NCI-H748 (cell line): ENCODE measurements at regions not wholly inside any gene's neighbourhood (a gene's known extent, or its start where the extent isn't known, plus 50 kb on each side); places are given as distances from the start of the nearest gene placed in this dataset.
"Not testable (repeated sequence)": the region's sequence is repeated elsewhere in the genome, so short reads cannot be mapped to it uniquely, and the experiment has no call there.

ENCODE experiments used
- DNase-seq: peaks from one replicate; lab custom pipeline; 2025; ENCODE audit not compliant: unreplicated experiment; lab: John Stamatoyannopoulos, UW

DNA sequence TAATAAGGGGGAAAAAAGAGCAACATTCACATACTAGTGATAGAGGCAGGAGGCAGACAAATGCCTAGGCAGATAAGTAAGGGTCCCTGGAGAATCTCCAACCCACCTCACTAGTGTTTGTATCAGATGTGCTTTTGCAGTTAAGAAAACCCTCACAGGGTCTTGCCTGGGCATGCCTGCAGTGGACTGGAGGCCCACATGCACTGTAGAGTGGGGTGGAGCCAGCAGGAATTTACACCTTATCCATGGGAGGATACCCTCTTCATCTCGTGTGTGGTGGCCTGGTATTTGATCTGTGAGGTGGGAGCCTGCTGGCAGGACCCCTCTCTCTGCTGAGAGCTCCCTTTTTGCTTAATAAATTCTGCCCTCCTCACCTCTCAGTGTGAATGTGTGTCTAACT lies 238.0 kb upstream of the SLC16A7 start:
- DNase-seq = peak; percentile 19

DNA sequence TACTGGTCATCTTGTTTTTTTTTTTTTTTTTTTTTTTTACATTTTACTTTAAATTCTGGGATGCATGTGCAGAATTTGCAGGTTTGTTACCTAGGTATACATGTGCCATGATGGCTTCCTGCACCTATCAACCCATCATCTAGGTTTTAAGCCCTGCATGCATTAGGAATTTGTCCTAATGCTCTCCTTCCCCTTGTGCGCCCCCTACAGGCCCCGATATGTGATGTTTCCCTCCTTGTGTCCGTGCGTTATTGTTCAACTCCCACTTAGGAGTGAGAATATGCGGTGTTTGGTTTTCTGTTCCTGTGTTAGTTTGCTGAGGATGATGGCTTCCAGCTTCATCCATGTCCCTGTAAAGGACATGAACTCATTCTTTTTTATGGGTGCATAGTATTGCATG lies 249.6 kb upstream of the SLC16A7 start:
- not testable (repeated sequence) for DNase-seq

DNA sequence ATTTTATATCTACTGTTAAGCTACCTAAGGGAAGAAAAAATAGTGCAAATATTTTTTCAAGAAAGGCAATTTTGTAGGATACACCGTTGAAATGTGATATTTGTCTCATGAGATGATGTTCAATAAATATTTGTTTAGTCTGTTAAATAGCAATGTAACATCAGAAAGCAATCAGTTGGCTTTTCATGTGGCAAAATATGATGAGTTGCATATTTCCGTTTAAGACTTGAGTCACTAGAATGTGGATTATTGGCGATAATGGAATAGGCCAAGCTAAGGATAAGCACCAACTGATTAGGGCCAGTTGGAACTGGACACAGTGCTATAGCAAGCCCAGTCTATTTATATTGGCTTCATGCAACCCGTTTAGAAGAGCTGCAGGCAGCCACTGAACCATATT lies 250.4 kb upstream of the SLC16A7 start:
- DNase-seq = no peak

DNA sequence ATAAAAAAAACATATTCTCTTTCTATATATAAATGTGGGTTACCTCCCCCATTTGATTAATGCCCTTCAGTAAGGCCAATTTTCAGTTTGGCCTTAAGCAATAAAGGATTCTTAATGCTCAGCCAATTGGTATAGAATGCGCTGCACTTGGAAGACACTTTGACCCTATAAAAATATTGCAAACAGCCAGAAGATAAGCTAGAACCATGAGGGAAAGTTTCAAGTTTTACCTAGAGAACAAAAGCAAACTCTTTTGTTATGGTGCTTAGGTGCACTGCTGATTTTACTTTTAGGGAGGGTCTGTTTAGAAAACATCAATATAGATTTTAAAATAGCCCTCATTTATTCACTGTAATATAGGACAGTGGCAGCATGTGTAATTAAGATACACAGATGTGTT lies 251.6 kb upstream of the SLC16A7 start:
- DNase-seq = no peak

DNA sequence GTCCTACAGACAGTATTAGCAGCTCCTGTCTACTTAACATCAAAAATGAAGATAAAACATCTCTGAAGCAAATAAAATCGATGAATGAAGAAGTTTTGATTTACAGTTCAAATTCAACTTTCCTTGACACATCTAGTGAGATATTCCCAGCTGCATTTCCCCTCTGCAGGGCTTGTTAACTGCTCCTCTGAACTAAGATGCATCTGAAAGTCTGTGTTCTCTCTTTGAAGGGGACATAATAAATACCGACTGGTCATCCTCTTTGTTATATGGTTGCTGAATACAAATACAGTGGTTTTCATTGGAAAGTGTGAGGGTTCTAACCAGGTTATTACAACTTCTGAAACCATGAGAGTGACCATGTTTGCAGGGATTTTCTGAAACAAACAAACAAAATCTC lies 266.4 kb upstream of the SLC16A7 start:
- DNase-seq = no peak

DNA sequence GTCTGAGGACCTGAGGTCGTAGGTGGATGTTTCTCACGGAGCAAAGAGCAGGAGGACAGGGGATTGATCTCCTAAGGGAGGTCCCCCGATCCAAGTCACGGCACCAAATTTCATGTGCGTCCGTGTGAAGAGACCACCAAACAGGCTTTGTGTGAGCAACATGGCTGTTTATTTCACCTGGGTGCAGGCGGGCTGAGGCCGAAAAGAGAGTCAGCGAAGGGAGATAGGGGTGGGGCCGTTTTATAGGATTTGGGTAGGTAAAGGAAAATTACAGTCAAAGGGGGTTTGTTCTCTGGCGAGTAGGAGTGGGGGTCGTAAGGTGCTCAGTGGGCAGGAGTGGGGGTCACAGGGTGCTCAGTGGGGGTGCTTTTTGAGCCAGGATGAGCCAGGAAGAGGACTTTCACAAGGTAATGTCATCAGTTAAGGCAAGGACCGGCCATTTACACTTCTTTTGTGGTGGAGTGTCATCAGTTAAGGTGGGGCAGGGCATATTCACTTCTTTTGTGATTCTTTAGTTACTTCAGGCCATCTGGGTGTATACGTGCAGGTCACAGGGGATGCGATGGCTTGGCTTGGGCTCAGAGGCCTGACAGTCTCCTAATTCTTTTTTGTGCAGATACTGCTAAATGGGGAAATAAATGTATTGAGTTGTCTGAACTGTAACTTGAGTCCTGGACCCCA lies 267.3 kb upstream of the SLC16A7 start:
- DNase-seq = not testable (repeated sequence)

DNA sequence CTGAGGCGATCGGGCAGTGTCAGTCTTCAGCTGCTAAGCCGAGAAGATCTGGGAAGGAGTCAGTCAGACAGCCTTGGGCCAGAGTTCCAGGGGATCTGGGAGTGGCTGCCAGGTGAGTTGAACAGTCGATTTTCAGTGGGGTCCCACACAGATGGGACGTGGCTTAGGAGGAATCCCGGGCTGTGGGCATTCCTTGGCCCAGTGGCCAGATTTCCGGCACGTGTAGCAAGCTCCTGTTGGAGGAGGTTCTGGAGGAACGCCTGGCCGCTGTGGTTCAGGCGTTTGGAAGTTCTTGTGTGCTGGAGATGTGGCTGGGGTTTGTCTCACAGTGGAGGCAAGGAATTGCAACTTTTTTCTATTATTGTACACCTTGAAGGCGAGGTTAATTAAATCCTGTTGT lies 269.4 kb upstream of the SLC16A7 start:
- not testable (repeated sequence) for DNase-seq

DNA sequence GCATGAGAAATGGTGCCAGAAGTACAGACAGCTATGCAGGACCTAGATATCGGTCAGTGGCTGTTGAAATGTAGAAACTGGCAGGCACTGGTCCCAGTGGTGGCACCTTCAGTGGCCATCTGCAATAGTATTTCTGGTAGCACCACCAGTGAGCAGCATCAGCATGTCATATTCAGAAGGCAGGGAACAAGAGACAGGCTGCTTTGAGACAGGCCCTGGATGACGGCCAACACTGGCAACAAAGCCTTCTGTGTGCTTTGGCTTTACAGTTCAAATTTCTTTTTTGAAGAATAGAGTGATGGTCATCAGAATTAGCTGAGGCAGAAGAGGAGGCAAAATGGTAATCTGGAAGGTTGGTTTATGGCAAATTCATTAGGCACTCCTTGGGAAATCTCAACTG lies 273.4 kb upstream of the SLC16A7 start:
- peak; percentile 87 for DNase-seq

DNA sequence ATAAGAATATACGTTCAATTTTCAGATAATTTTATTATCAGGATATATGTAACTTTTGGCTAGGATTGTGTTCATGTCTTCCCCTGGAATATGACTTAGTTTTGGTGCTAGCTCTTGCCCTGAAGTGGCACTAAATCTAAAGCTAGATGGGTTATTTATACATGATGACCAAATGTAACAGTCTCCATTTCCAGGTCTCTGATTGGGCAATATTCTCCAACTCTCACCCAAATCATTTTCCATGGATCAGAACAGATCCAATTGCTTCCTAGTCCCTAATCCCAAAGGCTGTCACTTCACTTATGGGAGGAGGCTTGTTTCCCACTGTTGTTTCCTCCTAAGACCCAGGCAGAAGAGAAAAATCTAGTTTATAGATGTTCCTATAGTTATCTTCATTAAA lies 274.6 kb upstream of the SLC16A7 start:
- DNase-seq = no peak

DNA sequence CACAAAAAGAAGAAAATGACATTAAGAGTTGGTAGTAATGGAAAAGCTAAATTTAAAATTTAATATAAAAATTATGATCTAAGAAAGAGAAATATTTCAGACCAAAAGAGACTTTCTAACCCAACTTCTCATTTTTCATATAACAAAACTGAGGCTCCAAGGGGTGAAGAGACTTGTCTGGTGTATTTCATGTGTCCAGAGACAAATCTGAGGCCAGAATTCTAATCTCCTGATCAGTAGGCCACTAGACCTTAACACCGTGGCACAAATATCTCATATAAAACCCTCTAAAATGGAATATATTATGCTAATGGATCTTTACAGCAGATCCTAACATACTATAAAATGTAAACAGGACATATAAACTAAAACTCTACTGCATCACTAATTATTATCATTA lies 275.7 kb upstream of the SLC16A7 start:
- DNase-seq = no peak

DNA sequence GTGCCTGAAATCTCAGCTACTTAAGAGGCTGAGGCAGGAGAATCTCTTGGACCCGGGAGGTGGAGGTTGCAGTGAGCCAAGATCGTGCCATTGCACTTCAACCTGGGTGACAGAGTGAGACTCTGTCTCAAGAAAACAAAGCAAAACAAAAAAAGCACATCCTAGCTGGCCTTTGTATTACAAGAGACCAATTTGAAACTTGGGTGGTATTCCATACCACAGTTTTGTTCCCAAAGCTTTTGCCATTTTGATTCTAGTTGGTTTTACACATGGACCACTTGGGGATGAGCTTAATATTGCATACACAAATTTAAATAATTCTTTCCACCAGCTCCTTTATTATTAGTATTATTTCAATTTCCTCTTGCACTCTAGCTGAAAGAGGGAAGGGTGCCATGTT lies 276.9 kb upstream of the SLC16A7 start:
- no peak for DNase-seq

DNA sequence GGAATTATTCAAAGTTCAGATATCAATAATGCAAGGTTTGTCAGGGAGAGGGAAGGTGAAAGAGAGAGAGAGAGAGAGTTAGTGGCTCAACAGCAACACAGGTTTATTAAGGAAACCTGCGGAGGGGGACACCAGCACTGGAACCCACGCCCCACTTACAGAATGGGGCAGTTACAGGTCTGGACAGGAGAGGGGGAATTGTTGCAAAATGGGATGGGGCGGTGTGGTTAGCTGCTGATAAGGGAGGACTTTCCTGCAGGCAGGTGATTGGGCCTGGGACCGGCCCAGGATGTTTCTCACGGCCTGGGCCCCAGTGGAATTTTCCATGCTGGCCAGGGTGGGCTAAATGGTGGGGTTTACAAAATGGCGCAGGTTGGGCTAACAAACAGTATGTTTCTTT lies 278.2 kb upstream of the SLC16A7 start:
- no peak for DNase-seq

DNA sequence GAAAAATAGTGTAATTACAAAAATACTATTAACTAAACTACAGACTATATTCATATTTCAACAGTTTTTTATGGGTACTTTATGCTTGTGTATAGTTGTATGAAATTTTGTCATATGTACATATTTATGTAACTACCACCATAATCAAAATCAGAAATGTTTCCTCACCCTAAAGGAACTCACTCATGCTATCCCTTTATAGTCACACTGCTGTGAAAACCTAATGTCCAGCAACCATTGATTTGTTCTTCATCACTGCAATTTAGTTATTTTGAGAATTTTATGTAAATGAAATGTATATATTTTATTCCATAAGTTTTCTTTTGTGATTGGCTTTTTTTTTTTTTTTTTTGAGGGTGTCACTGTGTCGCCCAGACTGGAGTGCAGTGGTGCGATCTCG lies 278.9 kb upstream of the SLC16A7 start:
- DNase-seq = no peak

DNA sequence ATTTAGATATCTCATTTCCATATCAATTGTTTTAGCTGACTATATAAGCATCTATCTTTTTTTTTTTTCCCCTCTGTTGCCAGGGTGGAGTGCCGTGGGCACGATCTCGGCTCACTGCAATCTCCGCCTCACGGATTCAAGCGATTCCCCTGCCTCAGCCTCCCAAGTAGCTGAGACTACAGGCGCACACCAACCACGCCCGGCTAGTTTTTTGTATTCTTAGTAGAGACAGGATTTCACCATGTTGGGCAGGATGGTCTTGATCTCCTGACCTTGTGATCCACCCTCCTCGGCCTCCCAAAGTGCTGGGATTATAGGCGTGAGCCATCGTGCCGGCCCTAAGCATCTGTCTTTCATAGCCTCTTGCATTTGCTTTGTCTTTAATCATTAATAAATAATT lies 279.5 kb upstream of the SLC16A7 start:
- DNase-seq = not testable (repeated sequence)

DNA sequence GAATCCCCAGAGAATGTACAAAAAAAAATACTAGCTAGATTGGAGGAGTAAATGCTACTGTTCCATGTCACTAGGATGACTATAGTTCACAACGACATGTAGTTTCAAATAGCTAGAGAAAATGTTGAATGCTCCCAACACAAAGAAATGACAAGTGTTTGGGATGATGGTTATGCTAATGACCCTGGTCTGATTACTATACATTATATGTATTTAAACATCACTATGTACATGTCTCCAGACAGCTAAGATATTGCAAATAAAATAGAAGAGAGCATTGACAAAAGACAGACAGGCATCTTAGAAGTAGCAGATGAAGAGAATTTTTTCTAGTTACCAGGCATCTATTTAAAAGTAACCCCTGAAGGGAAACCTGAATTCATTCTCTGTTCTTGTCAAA lies 281.6 kb upstream of the SLC16A7 start:
- DNase-seq = no peak

DNA sequence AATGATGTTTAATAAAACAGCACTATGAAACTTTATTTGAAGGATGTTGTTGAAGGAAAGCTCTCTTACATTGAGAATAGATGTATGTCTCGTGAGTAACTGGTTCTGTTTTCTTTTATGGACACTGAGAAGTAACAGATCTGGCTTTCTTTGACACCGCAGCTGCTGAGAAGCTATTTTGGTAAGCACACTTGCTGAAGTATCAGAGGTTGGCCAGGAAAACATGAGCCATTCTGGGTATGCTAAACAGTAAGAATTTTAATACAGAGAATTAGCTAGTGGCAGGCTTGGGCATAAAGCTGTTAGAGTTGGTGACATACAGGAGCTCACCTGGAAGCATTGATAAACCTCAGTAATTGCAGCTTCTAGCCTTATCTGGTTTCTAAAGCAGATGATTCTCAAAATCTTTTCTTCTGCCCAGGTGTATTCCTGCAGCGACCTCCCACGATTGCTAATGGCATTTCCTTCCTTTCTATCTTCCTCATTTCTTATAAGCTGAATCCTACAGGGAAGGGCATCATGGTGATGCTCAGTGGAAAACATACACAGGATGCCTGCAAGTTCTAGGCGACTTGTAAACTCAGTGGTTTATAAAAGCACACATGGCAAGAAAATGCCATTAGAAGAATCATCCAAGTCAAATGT lies 291.6 kb upstream of the SLC16A7 start:
- DNase-seq = no peak

DNA sequence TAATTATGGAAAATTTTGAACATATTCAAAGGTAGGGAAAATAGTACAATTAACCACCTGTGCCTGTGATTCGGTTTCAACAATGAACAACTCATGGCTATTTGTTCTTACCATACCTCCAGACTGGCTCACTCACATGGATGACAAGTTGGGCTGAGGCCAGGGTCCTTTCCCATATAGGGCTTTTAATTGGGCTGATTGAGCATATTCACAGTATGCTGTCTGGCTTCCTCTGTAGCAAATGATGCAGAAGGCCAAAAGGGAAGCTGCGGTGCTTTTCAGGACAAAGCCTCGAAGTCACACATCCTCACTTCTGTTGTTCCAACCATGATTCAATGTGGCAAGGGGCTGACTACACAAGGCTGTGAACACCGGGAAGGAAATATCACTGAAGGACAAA lies 297.5 kb upstream of the SLC16A7 start:
- peak; percentile 56 for DNase-seq

DNA sequence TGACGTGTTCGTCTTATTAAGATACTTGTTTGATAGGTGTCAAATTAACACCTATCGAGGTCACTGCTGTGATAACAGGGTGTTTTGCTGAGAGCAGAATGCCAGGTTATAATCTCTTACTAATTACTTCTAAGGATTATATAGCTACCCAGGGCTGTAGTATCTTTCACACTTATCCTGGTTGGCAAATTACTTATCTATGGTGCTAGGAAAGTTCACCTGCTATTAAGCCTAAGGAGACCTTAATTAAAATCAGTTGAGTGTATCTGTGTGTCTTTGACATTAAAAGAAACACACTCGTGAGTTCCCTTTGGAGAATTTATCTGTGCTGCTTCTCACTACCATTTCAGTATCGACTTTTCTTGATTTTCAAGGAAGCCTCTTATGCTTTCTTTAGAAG lies 301.6 kb upstream of the SLC16A7 start:
- DNase-seq = no peak

DNA sequence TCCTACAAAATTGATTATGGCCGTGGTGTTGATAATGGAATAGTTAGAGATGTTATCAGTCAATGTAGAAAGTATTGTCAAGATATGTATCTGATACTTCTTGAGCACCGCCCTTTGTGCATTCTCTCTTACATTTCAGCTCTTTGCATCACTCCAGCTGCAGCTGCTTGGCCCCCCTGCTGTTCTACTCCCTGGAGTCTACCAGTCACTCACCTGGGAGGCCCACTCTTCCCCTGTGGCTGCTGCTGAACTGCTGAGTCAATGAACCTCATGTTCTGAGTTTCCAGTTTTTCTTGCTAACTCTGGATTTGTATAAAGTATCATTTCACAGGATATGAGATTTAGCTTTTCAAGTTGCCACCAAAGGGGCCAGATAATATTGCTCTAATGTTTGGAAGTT lies 312.8 kb upstream of the SLC16A7 start:
- DNase-seq = peak; percentile 22

DNA sequence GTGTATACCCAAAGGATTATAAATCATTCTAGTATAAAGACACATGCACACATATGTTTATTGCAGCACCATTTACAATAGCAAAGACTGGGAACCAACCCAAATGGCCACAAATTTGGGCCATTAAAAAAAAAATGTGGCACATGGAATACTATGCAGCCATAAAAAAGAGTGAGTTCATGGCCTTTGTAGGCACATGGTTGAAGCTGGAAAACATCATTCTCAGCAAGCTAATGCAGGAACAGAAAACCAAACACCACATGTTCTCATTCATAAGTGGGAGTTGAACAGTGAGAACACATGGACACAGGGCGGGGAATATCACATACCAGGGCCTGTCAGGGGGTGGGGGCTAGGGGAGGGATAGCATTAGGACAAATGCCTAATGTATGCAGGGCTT lies 322.3 kb upstream of the SLC16A7 start:
- DNase-seq = not testable (repeated sequence)

DNA sequence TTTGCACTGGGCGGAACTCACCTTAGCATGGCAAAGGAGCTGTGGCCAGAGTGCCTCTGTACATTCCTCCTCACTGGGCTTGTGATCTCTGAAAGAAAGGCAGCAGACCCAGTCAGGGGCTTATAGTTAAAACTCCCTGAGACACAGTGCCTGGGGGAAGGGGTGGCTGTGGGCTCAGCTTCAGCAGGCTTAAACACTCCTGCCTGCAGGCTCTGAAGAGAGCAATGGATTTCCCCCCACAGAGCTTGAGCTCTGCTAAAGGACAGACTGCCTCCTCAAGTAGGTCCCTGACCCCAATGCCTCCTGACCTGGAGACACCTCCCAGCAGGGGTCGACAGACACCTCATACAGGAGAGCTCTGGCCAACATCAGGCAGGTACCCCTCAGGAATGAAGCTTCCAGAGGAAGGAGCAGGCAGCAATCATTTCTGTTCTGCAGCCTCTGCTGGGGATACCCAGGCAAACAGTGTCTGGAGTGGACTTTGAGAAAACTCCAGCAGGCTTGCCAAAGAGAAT lies 327.5 kb upstream of the SLC16A7 start:
- no peak for DNase-seq

DNA sequence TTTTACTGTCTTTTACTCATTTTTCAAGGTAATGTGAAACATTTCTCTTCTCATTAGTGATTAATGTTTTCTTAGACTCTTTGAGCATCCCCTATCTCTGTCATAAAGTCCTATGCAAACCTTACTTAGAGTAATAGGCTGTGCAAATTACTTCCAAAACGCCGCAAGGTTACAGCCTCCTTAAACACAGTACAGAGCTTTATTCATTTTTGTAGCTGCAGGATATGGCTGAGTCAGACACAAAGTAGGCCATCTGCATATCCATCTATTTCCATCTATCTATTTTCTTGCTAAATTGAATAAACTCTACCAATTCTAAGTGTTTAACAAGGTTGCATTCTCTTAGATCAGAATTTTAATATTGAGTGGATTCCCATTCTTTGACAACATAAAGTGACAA lies 335.6 kb upstream of the SLC16A7 start:
- DNase-seq = no peak

DNA sequence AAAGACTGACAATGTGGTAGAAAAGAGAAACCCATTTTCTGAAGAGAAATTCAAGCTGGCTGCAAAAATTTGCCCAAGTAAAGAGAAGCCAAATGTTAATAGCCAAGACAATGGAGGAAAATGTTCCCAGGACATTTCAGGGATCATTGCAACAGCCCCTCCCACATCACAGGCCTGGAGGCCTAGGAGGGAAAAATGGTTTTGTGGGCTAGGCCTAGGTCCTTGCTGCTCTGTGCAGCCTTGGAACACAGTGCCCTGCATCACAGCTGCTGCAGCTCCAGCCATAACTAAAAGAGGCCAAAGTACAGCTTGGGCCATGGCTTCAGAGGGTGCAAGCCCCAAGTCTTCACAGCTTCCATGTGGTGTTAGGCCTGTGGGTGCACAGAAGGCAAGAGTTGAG lies 332.4 kb upstream of the LRIG3 start:
- DNase-seq = no peak
